HepG2 (cell line): ENCODE measurements at regions not wholly inside any gene's neighbourhood (a gene's known extent, or its start where the extent isn't known, plus 50 kb on each side); places are given as distances from the start of the nearest gene placed in this dataset.
A peak's percentile ranks its signal among the peaks of the same experiment; 100 is the strongest.

Source experiments
- ADNP ChIP-seq: sonication (generic); formaldehyde crosslinking; IDR thresholded peaks from 2 replicates; pipeline ENCODE4 v1.4.0; 2020; ENCODE audit warnings: missing genetic modification reagents
- BCL6 ChIP-seq: IDR thresholded peaks from 2 replicates; pipeline ENCODE4 v1.6.1; 2016; ENCODE audit warnings: missing genetic modification reagents, missing compliant biosample characterization
- CENPX ChIP-seq: sonication (generic); formaldehyde crosslinking; IDR thresholded peaks from 2 replicates; pipeline ENCODE4 v1.9.0; 2021; ENCODE audit warnings: mild to moderate bottlenecking, missing genetic modification reagents, moderate library complexity
- EP300 ChIP-seq, 3 experiments: sonication (generic) in 1 of 3; formaldehyde crosslinking in 1 of 3; IDR thresholded peaks; 2 replicates each; pipeline versions ENCODE4 v1.5.1 to v1.6.1; 2011 to 2020; ENCODE audit warnings: low read depth in 2 of 3, low read length in 2 of 3, borderline replicate concordance in 1 of 3, improper control_type of control experiment in 1 of 3, mild to moderate bottlenecking in 1 of 3, missing genetic modification reagents in 1 of 3, moderate library complexity in 1 of 3
- HMG20A ChIP-seq: IDR thresholded peaks from 2 replicates; pipeline ENCODE4 v1.6.1; 2016; ENCODE audit warnings: borderline replicate concordance
- HMGXB4 ChIP-seq, 2 experiments: sonication (generic) in 1 of 2; formaldehyde crosslinking in 1 of 2; IDR thresholded peaks; 2 replicates each; pipeline versions ENCODE4 v1.4.0 to v1.6.1; 2018 to 2020; ENCODE audit warnings: missing genetic modification reagents in 2 of 2, borderline replicate concordance in 1 of 2, low read depth in 1 of 2, mild to moderate bottlenecking in 1 of 2, missing biosample characterization in 1 of 2
- MED1 ChIP-seq: sonication (generic); formaldehyde crosslinking; IDR thresholded peaks from 2 replicates; pipeline ENCODE4 v1.4.0; 2020; ENCODE audit warnings: missing genetic modification reagents
- MLLT10 ChIP-seq: sonication (generic); formaldehyde crosslinking; IDR thresholded peaks from 2 replicates; pipeline ENCODE4 v1.4.0; 2020; ENCODE audit warnings: missing genetic modification reagents
- NCOA2 ChIP-seq: sonication (generic); formaldehyde crosslinking; IDR thresholded peaks from 2 replicates; pipeline ENCODE4 v1.8.0; 2022; ENCODE audit warnings: inconsistent platforms
- NR2F1 ChIP-seq, 2 experiments: fragments of 450-650 bp in 1 of 2; formaldehyde crosslinking in 1 of 2; IDR thresholded peaks; 2 replicates each; pipeline versions ENCODE4 v1.5.0 to v1.6.1; 2016 to 2020; ENCODE audit warnings: mild to moderate bottlenecking in 1 of 2, missing compliant biosample characterization in 1 of 2, missing genetic modification reagents in 1 of 2, moderate library complexity in 1 of 2
- STAG1 ChIP-seq: sonication (generic); formaldehyde crosslinking; IDR thresholded peaks from 2 replicates; pipeline ENCODE4 v1.4.0; 2020; ENCODE audit warnings: missing genetic modification reagents
- ZNF24 ChIP-seq: fragments of 450-650 bp; IDR thresholded peaks from 2 replicates; pipeline ENCODE4 v1.6.1; 2017; ENCODE audit warnings: antibody characterized with exemption, mild to moderate bottlenecking
- ZNF343 ChIP-seq: sonication (generic); formaldehyde crosslinking; IDR thresholded peaks from 2 replicates; pipeline ENCODE4 v1.4.0; 2020; ENCODE audit warnings: mild to moderate bottlenecking, missing genetic modification reagents
- ZNF414 ChIP-seq: sonication (generic); formaldehyde crosslinking; IDR thresholded peaks from 2 replicates; pipeline ENCODE4 v1.5.0; 2020; ENCODE audit warnings: missing genetic modification reagents
- TF ChIP-seq, protein P1 (sequence below): sonication (generic); formaldehyde crosslinking; conservative IDR thresholded peaks from 2 replicates; pipeline ENCODE4 v1.4.0; 2020; ENCODE audit warnings: missing genetic modification reagents
- TF ChIP-seq, protein P2 (sequence below): sonication (generic); formaldehyde crosslinking; IDR thresholded peaks from 2 replicates; pipeline ENCODE4 v1.4.0; 2020; ENCODE audit warnings: mild to moderate bottlenecking, missing genetic modification reagents
- TF ChIP-seq, protein P3 (sequence below): sonication (generic); formaldehyde crosslinking; IDR thresholded peaks from 2 replicates; pipeline ENCODE4 v1.4.0; 2020; ENCODE audit warnings: missing genetic modification reagents
- TF ChIP-seq, protein P4 (sequence below): IDR thresholded peaks from 2 replicates; pipeline ENCODE4 v1.6.1; 2016; ENCODE audit warnings: missing compliant biosample characterization, missing genetic modification reagents, borderline replicate concordance
- TF ChIP-seq, protein P5 (sequence below): sonication (generic); formaldehyde crosslinking; IDR thresholded peaks from 2 replicates; pipeline ENCODE4 v1.4.0; 2020; ENCODE audit warnings: missing genetic modification reagents, mild to moderate bottlenecking, borderline replicate concordance

GRCh38 chr2:62565309-62565908 is 59.4 kb upstream of the TMEM17 start (continued):
- TF ChIP-seq, protein P1, sequence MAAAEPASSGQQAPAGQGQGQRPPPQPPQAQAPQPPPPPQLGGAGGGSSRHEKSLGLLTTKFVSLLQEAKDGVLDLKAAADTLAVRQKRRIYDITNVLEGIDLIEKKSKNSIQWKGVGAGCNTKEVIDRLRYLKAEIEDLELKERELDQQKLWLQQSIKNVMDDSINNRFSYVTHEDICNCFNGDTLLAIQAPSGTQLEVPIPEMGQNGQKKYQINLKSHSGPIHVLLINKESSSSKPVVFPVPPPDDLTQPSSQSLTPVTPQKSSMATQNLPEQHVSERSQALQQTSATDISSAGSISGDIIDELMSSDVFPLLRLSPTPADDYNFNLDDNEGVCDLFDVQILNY = no peak
- TF ChIP-seq STAG1 (CRISPR knock-in tag) (peak; percentile 27), ZNF414 (no peak), HMGXB4 (CRISPR knock-in tag; IDR thresholded peaks at IDR 0.05; ENCODE audit: borderline replicate concordance in 1 of 2, low read depth in 1 of 2) (no peak), ADNP (CRISPR knock-in tag) (no peak), MLLT10 (CRISPR knock-in tag) (no peak), HMG20A (CRISPR knock-in tag) (peak; percentile 32; the same call in 1 of the 2 replicates), CENPX (CRISPR knock-in tag) (no peak), NR2F1 (CRISPR knock-in tag; IDR thresholded peaks at IDR 0.05) (0 out of 4 replicates have a peak, but pooled peaks of 1 of the 2 experiments have one; percentile 2), EP300 (IDR thresholded peaks at IDR 0.05; ENCODE audit: low read depth in 2 of 2, low read length in 2 of 2) (peak in 1 of 2 experiments; percentile 55; a peak in 1 of 4 replicates), EP300 (CRISPR knock-in tag; IDR thresholded peaks at IDR 0.05; ENCODE audit: borderline replicate concordance) (no peak), ZNF24 (peak; percentile 37; the same call in 1 of the 2 replicates), ZNF343 (CRISPR knock-in tag) (no peak), MED1 (CRISPR knock-in tag) (peak; percentile 88), BCL6 (CRISPR knock-in tag) (peak; percentile 62), NCOA2 (CRISPR knock-in tag) (peak; percentile 74)
- TF ChIP-seq, protein P2, sequence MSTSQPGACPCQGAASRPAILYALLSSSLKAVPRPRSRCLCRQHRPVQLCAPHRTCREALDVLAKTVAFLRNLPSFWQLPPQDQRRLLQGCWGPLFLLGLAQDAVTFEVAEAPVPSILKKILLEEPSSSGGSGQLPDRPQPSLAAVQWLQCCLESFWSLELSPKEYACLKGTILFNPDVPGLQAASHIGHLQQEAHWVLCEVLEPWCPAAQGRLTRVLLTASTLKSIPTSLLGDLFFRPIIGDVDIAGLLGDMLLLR (CRISPR knock-in tag) = no peak
- TF ChIP-seq, protein P3, sequence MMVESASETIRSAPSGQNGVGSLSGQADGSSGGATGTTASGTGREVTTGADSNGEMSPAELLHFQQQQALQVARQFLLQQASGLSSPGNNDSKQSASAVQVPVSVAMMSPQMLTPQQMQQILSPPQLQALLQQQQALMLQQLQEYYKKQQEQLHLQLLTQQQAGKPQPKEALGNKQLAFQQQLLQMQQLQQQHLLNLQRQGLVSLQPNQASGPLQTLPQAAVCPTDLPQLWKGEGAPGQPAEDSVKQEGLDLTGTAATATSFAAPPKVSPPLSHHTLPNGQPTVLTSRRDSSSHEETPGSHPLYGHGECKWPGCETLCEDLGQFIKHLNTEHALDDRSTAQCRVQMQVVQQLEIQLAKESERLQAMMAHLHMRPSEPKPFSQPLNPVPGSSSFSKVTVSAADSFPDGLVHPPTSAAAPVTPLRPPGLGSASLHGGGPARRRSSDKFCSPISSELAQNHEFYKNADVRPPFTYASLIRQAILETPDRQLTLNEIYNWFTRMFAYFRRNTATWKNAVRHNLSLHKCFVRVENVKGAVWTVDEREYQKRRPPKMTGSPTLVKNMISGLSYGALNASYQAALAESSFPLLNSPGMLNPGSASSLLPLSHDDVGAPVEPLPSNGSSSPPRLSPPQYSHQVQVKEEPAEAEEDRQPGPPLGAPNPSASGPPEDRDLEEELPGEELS = peak; percentile 70
- TF ChIP-seq, protein P4, sequence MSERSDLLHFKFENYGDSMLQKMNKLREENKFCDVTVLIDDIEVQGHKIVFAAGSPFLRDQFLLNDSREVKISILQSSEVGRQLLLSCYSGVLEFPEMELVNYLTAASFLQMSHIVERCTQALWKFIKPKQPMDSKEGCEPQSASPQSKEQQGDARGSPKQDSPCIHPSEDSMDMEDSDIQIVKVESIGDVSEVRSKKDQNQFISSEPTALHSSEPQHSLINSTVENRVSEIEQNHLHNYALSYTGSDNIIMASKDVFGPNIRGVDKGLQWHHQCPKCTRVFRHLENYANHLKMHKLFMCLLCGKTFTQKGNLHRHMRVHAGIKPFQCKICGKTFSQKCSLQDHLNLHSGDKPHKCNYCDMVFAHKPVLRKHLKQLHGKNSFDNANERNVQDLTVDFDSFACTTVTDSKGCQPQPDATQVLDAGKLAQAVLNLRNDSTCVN (CRISPR knock-in tag) = no peak
- TF ChIP-seq, protein P5, sequence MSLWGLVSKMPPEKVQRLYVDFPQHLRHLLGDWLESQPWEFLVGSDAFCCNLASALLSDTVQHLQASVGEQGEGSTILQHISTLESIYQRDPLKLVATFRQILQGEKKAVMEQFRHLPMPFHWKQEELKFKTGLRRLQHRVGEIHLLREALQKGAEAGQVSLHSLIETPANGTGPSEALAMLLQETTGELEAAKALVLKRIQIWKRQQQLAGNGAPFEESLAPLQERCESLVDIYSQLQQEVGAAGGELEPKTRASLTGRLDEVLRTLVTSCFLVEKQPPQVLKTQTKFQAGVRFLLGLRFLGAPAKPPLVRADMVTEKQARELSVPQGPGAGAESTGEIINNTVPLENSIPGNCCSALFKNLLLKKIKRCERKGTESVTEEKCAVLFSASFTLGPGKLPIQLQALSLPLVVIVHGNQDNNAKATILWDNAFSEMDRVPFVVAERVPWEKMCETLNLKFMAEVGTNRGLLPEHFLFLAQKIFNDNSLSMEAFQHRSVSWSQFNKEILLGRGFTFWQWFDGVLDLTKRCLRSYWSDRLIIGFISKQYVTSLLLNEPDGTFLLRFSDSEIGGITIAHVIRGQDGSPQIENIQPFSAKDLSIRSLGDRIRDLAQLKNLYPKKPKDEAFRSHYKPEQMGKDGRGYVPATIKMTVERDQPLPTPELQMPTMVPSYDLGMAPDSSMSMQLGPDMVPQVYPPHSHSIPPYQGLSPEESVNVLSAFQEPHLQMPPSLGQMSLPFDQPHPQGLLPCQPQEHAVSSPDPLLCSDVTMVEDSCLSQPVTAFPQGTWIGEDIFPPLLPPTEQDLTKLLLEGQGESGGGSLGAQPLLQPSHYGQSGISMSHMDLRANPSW = 0 out of 2 replicates have a peak, but pooled peaks have one; percentile 10
